Stimulated activated CD8-positive, alpha-beta memory T cell treated with anti-CD3 and anti-CD28 coated beads, Interleukin-12 subunit alpha, Interleukin-12 subunit beta, amount 100 ng/mL, for 1 hour (primary cell): ENCODE measurements at regions not wholly inside any gene's neighbourhood (a gene's known extent, or its start where the extent isn't known, plus 50 kb on each side); places are given as distances from the start of the nearest gene placed in this dataset.

Source experiments
- DNase-seq: peaks from one replicate; pipeline ENCODE4 v3.0.0-alpha.2; 2020; ENCODE audit warnings: low read depth

GRCh38 chr13:74870865-74871264, 611.1 kb downstream of the TBC1D4 start:
- no peak for DNase-seq

- DNase-seq, result no peak
Measured at GRCh38 chr13:74869846-74870245, 612.1 kb downstream of the TBC1D4 start.

GRCh38 chr13:74868049-74868448, 613.9 kb downstream of the TBC1D4 start:
- DNase-seq, result no peak

GRCh38 chr13:74867460-74867859, 614.5 kb downstream of the TBC1D4 start:
- DNase-seq, result no peak

- no peak for DNase-seq
Measured at GRCh38 chr13:74866101-74866500, 615.9 kb downstream of the TBC1D4 start.

GRCh38 chr13:74865656-74866055, 616.3 kb downstream of the TBC1D4 start:
- no peak for DNase-seq

GRCh38 chr13:74860789-74861188, 621.2 kb downstream of the TBC1D4 start:
- DNase-seq, result no peak

- no peak for DNase-seq
Measured at GRCh38 chr13:74850893-74851292, 631.1 kb downstream of the TBC1D4 start.

GRCh38 chr13:74847966-74848365, 634.0 kb downstream of the TBC1D4 start:
- no peak for DNase-seq

- no peak for DNase-seq
Measured at GRCh38 chr13:74845806-74846205, 636.2 kb downstream of the TBC1D4 start.

- no peak for DNase-seq
Measured at GRCh38 chr13:74841651-74842050, 640.3 kb downstream of the TBC1D4 start.

GRCh38 chr13:74841123-74841522, 640.8 kb downstream of the TBC1D4 start:
- DNase-seq, result no peak

- DNase-seq, result no peak
Measured at GRCh38 chr13:74839656-74840055, 642.3 kb downstream of the TBC1D4 start.

GRCh38 chr13:74838096-74838495, 643.9 kb downstream of the TBC1D4 start:
- no peak for DNase-seq

GRCh38 chr13:74836628-74837027, 645.3 kb downstream of the TBC1D4 start:
- DNase-seq, result no peak

GRCh38 chr13:74835579-74835978, 646.4 kb downstream of the TBC1D4 start:
- DNase-seq, result no peak

GRCh38 chr13:74825938-74826246, 656.1 kb downstream of the TBC1D4 start:
- no peak for DNase-seq

- DNase-seq, result no peak
Measured at GRCh38 chr13:74825152-74825937, 656.6 kb downstream of the TBC1D4 start.

- DNase-seq, result no peak
Measured at GRCh38 chr13:74820809-74821208, 661.2 kb downstream of the TBC1D4 start.

- DNase-seq, result no peak
Measured at GRCh38 chr13:74819549-74819948, 662.4 kb downstream of the TBC1D4 start.

GRCh38 chr13:74816737-74817136, 665.2 kb downstream of the TBC1D4 start:
- no peak for DNase-seq

- no peak for DNase-seq
Measured at GRCh38 chr13:74796157-74796556, 662.0 kb upstream of the KLF12 start.

GRCh38 chr13:74795526-74795925, 661.3 kb upstream of the KLF12 start:
- DNase-seq, result no peak

- no peak for DNase-seq
Measured at GRCh38 chr13:74794582-74794981, 660.4 kb upstream of the KLF12 start.
